Activated CD8-positive, alpha-beta T cell treated with anti-CD3 and anti-CD28 coated beads for 36 hours (primary cell): ENCODE measurements at regions not wholly inside any gene's neighbourhood (a gene's known extent, or its start where the extent isn't known, plus 50 kb on each side); places are given as distances from the start of the nearest gene placed in this dataset.

Source experiments
- ATAC-seq: fragments of 200-7000 bp; cut with Tn5 transposase; one replicate; pipeline ENCODE4 v1.10.0; 2021; ENCODE audit warnings: mild to moderate bottlenecking, moderate library complexity
- CTCF ChIA-PET: fragments of 350-600 bp; sonication (Branson Sonifier 250); formaldehyde crosslinking; loops from one replicate; lab custom pipeline; 2021; ENCODE audit warnings: antibody characterized with exemption; lab: Charles Lee
- POLR2A ChIA-PET: fragments of 350-600 bp; sonication (Branson Sonifier 250); formaldehyde crosslinking; loops from one replicate; lab custom pipeline; 2021; ENCODE audit warnings: antibody characterized with exemption; lab: Charles Lee
- DNase-seq: peaks from one replicate; pipeline ENCODE4 v3.0.0-alpha.2; 2020
- H3K27ac Mint-ChIP-seq: one replicate; pipeline ENCODE4 v1.8.0; 2021; ENCODE audit warnings: mild to moderate bottlenecking, mixed read lengths
- H3K27me3 Mint-ChIP-seq: one replicate; pipeline ENCODE4 v1.8.0; 2021; ENCODE audit warnings: mixed read lengths
- H3K36me3 Mint-ChIP-seq: one replicate; pipeline ENCODE4 v1.8.0; 2021; ENCODE audit warnings: low read depth, mixed read lengths
- H3K4me1 Mint-ChIP-seq: one replicate; pipeline ENCODE4 v1.8.0; 2021; ENCODE audit warnings: low read depth, mixed read lengths
- H3K4me3 Mint-ChIP-seq: one replicate; pipeline ENCODE4 v1.8.0; 2021; ENCODE audit warnings: mild to moderate bottlenecking, moderate library complexity, mixed read lengths
- H3K9me3 Mint-ChIP-seq: one replicate; pipeline ENCODE4 v1.8.0; 2021; ENCODE audit warnings: mixed read lengths
- intact Hi-C: fragments of 100-400 bp; cut with micrococcal nuclease; formaldehyde crosslinking; loops from one replicate; pipeline ENCODE4 v1.10.0; 2022
- TF ChIP-seq, protein P1 (sequence below): fragments of 200-600 bp; IDR thresholded peaks from one replicate; pipeline ENCODE4 v1.8.0; 2022; ENCODE audit warnings: antibody characterized with exemption, mild to moderate bottlenecking

DNA sequence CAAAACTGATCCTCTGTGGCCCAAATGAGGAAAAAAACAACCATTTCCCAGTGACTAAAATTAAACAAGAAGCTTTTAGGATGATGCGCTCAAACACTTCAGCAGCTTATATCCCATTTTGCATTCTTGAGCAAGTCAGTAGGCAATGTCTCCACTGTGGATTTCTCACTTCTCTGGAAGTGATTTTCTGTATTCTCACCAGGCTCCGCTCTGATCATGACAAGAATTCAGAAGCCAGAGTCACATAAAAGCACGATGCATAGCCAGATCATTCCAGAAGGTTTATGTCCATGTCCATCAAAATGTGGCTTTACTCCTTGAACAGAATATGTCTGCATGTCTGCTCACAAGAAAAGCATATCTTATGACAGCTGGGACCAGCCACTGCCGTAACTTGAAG is 481.4 kb downstream of the ADRA2A start:
- Mint-ChIP-seq H3K27me3 (no peaks in the 10 kb centered on the region), H3K27ac (no peak overlapping the region), H3K9me3 (no peaks in the 10 kb centered on the region), H3K4me3 (no peak overlapping the region), H3K36me3 (no peaks in the 10 kb centered on the region), H3K4me1 (no peaks in the 10 kb centered on the region)
- ChIA-PET CTCF (no interaction called here), POLR2A (no interaction called here)
- intact Hi-C loops, result no loop called here
- TF ChIP-seq, protein P1, sequence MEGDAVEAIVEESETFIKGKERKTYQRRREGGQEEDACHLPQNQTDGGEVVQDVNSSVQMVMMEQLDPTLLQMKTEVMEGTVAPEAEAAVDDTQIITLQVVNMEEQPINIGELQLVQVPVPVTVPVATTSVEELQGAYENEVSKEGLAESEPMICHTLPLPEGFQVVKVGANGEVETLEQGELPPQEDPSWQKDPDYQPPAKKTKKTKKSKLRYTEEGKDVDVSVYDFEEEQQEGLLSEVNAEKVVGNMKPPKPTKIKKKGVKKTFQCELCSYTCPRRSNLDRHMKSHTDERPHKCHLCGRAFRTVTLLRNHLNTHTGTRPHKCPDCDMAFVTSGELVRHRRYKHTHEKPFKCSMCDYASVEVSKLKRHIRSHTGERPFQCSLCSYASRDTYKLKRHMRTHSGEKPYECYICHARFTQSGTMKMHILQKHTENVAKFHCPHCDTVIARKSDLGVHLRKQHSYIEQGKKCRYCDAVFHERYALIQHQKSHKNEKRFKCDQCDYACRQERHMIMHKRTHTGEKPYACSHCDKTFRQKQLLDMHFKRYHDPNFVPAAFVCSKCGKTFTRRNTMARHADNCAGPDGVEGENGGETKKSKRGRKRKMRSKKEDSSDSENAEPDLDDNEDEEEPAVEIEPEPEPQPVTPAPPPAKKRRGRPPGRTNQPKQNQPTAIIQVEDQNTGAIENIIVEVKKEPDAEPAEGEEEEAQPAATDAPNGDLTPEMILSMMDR, result no peak
- DNase-seq (no peak), ATAC-seq (no peak)

DNA sequence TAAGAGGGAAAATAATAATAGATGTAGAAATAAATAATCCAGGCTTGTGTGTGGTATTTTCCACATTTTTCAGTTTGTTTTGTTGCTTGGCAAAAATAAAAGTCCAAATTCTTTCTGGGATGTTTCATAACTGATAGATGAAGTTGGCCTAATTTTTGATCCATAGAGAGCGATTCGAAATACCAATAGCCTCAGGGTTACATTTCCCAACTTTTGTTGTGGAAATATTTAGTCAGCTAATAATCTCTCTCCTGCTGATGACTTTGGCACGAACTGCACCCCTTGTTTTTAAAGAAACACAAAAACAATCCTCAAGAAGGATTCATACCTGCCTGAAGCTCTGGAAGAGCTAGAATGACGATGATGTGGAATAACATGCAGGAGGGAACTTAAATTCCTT is 483.2 kb downstream of the ADRA2A start:
- intact Hi-C loops, result no loop called here
- ATAC-seq (no peak), DNase-seq (no peak)
- Mint-ChIP-seq H3K4me1 (no peaks in the 10 kb centered on the region), H3K36me3 (no peaks in the 10 kb centered on the region), H3K9me3 (no peaks in the 10 kb centered on the region), H3K4me3 (no peak overlapping the region), H3K27ac (no peak overlapping the region), H3K27me3 (no peaks in the 10 kb centered on the region)
- TF ChIP-seq, protein P1, result no peak
- CTCF ChIA-PET, result no interaction called here
- POLR2A ChIA-PET, result no interaction called here

DNA sequence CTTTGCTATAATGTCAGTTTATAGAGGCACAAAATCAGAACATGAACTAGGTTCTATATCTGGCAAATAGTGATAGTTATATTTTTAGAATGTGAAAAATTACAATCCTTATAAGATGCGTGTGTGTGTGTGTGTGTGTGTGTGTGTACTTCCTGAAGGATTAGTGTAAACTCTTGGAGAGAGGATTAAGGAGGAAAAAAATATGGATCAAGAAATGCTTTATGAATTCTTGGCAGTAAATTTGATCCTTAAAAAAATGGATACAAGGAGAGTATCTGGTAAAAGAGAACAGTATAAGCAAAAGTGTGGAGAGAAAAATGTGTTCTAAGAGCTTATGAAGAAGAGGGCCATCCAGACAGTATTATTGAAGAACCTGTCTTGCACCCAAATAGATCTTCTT is 484.3 kb downstream of the ADRA2A start:
- CTCF ChIA-PET, result no interaction called here
- intact Hi-C loops, result no loop called here
- H3K36me3 Mint-ChIP-seq, result no peaks in the 10 kb centered on the region
- H3K4me1 Mint-ChIP-seq, result no peaks in the 10 kb centered on the region
- DNase-seq, result no peak
- TF ChIP-seq, protein P1, result no peak
- no peak overlapping the region for H3K4me3 Mint-ChIP-seq
- no peaks in the 10 kb centered on the region for H3K9me3 Mint-ChIP-seq
- no peak for ATAC-seq
- H3K27ac Mint-ChIP-seq, result no peak overlapping the region
- no peaks in the 10 kb centered on the region for H3K27me3 Mint-ChIP-seq
- POLR2A ChIA-PET, result no interaction called here

DNA sequence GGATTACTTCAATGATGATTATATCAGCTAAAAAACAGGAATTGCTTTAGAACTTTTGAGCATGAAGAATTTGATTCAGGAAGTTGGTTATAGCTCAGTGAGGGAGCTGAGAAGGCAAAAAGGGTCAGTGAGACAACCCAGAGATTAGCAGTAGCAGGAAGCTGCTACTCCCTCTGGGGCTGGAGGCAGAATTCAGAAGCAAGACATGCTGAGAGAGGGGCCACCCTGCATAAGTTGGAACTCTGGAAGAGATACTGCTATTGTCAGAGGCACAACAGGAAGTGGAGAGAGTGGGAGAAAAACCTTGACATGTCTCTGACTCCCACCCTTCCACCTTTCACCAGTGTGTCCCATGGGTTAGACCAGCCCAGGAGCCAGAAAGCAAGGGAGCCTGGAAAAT is 488.7 kb downstream of the ADRA2A start:
- Mint-ChIP-seq H3K9me3 (no peaks in the 10 kb centered on the region), H3K4me3 (no peak overlapping the region), H3K36me3 (no peaks in the 10 kb centered on the region), H3K4me1 (no peaks in the 10 kb centered on the region), H3K27ac (no peak overlapping the region), H3K27me3 (peaks cover 2% of the 10 kb centered on the region)
- ChIA-PET CTCF (no interaction called here), POLR2A (no interaction called here)
- TF ChIP-seq, protein P1, result no peak
- intact Hi-C loops, result no loop called here
- DNase-seq (no peak), ATAC-seq (no peak)

DNA sequence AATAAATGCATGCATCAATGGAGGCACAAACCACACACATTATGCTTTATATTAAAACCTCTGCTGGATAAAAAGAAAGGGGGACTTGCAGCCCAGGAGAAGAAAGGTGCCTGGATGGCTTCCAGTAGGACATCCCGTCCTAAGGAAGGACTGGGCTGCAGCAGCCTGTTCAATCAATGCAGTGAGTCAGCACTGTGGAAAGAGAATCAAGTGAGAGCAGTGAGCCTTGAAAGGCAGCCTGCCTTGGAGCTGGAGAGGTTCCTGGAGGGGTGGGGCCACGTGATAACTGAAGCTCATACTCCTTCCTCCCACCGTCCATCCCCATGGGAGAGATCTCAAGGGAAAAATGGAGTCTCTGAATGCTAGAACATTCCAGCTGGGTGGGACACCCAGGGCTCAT is 501.2 kb downstream of the ADRA2A start:
- DNase-seq, result no peak
- TF ChIP-seq, protein P1, result no peak
- Mint-ChIP-seq H3K4me1 (no peaks in the 10 kb centered on the region), H3K36me3 (no peaks in the 10 kb centered on the region), H3K27ac (no peak overlapping the region), H3K9me3 (no peaks in the 10 kb centered on the region), H3K27me3 (peaks cover 6% of the 10 kb centered on the region), H3K4me3 (no peak overlapping the region)
- no peak for ATAC-seq
- intact Hi-C loops, result no loop called here
- ChIA-PET CTCF (no interaction called here), POLR2A (no interaction called here)
